ENCODE measurements at regions not wholly inside any gene's neighbourhood (a gene's known extent, or its start where the extent isn't known, plus 50 kb on each side); places are given as distances from the start of the nearest gene placed in this dataset.
"Not testable (repeated sequence)": the region's sequence is repeated elsewhere in the genome, so short reads cannot be mapped to it uniquely, and the experiment has no call there.

DNA sequence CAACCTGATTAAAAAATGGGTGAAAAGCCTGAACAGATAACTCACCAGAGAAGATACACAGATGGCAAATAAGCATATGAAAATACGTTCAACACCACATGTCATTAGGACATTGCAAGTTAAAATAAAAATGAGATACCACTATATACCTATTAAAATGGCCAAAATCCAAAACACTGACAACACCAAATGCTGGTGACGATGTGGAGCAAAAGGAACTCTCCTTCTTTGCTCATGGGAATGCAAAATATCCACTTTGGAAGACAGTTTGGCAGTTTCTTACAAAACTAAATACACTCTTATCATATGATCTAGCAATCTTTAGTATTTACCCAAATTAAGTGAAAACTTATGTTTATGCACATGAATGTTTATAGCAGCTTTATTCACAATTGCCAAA is 100.5 kb upstream of the ARID1B start:
- Histone ChIP-seq H3K4me3 (ENCODE audit: low read depth in 1 of 2, low read length in 2 of 2) (no peak overlapping the region), H3K27me3 (ENCODE audit: control insufficient read depth in 1 of 2, insufficient read depth in 2 of 2, low read length in 2 of 2) (no peaks in the 10 kb centered on the region), H3K4me1 (ENCODE audit: control insufficient read depth in 2 of 2, insufficient read depth in 2 of 2, low read length in 1 of 2) (no peaks in the 10 kb centered on the region), H3K9me3 (ENCODE audit: control insufficient read depth in 2 of 2, insufficient read depth in 1 of 2, low read depth in 1 of 2, low read length in 1 of 2) (no peaks in the 10 kb centered on the region), H3K27ac (ENCODE audit: low read depth in 2 of 2, low read length in 1 of 2) (no peak overlapping the region), H3K36me3 (ENCODE audit: control insufficient read depth in 2 of 2, insufficient read depth in 2 of 2, low read length in 1 of 2) (no peaks in the 10 kb centered on the region)
- WGBS, 2 donors, result 88 to 90% methylated on average over 2 of the region's 2 CpGs

DNA sequence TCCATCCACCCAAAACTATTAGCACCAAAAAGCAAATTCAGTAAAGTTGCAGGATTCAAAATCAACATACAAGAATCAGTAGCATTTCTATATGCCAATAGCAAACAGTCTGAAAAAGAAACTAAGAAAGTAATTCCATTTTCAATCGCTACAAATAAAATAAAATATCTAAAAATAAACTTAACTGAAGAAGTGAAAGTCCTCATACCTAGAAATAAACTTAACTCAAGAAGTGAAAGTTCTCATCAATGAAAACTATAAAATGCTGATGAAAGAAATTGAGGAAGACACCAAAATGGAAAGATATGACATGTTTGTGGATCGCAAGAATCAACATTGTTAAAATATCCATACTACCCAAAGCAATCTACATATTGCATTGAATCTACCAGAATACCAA is 103.0 kb upstream of the ARID1B start:
- no peak overlapping the region for H3K4me3 ChIP-seq (ENCODE audit: low read depth in 1 of 2, low read length in 2 of 2)
- no peaks in the 10 kb centered on the region for H3K36me3 ChIP-seq (ENCODE audit: control insufficient read depth in 2 of 2, insufficient read depth in 2 of 2, low read length in 1 of 2)
- H3K4me1 ChIP-seq (ENCODE audit: control insufficient read depth in 2 of 2, insufficient read depth in 2 of 2, low read length in 1 of 2), result no peaks in the 10 kb centered on the region
- whole genome bisulfite sequencing, 2 donors, result 91 to 92% methylated on average over 2 of the region's 2 CpGs
- H3K27ac ChIP-seq (ENCODE audit: low read depth in 2 of 2, low read length in 1 of 2), result no peak overlapping the region
- H3K9me3 ChIP-seq (ENCODE audit: control insufficient read depth in 2 of 2, insufficient read depth in 1 of 2, low read depth in 1 of 2, low read length in 1 of 2), result no peaks in the 10 kb centered on the region
- no peaks in the 10 kb centered on the region for H3K27me3 ChIP-seq (ENCODE audit: control insufficient read depth in 1 of 2, insufficient read depth in 2 of 2, low read length in 2 of 2)

DNA sequence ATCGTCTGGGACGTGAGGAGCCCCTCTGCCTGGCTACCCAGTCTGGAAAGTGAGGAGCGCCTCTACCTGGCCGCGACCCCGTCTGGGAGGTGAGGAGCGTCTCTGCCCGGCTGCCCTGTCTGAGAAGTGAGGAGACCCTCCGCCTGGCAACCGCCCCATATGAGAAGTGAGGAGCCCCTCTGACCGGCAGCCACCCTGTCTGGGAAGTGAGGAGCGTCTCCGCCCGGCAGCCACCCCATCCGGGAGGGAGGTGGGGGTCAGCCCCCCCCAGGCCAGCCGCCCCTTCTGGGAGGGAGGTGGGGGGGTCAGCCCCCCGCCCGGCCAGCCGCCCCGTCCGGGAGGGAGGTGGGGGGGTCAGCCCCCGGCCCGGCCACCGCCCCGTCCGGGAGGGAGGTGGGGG is 107.1 kb upstream of the ARID1B start:
- not testable (repeated sequence) for H3K27ac ChIP-seq (ENCODE audit: low read depth in 2 of 2, low read length in 1 of 2)

DNA sequence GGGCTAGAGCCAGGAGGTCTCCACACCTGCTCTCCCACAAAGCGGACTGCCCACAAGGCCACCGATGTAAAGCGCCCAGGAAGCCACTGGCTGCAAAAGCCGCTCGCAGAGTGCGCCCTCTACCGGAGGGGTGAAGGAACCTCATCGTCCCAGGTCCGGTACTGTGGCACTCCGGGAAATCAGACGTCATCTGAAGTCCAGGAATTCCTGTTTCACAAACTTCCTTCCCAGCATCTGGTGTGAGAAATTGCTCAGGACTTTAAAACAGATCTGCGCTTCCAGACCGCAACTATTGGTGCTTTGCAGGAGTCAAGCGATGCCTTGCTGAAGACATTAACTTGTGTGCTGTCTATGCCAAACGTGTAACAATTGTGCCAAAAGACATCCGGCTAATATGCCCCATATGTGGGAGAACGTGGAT is 115.1 kb upstream of the ARID1B start:
- H3K27me3 ChIP-seq (ENCODE audit: control insufficient read depth in 1 of 2, insufficient read depth in 2 of 2, low read length in 2 of 2), result no peaks in the 10 kb centered on the region
- H3K9me3 ChIP-seq (ENCODE audit: control insufficient read depth in 2 of 2, insufficient read depth in 1 of 2, low read depth in 1 of 2, low read length in 1 of 2), result peaks cover 0 to 2% of the 10 kb centered on the region in 2 donors
- no peaks in the 10 kb centered on the region for H3K36me3 ChIP-seq (ENCODE audit: control insufficient read depth in 2 of 2, insufficient read depth in 2 of 2, low read length in 1 of 2)
- no peak overlapping the region for H3K27ac ChIP-seq (ENCODE audit: low read depth in 2 of 2, low read length in 1 of 2)
- H3K4me1 ChIP-seq (ENCODE audit: control insufficient read depth in 2 of 2, insufficient read depth in 2 of 2, low read length in 1 of 2), result no peaks in the 10 kb centered on the region
- WGBS, 2 donors, result 75 to 82% methylated on average over 17 of the region's 17 CpGs
- H3K4me3 ChIP-seq (ENCODE audit: low read depth in 1 of 2, low read length in 2 of 2), result no peak overlapping the region

More for the DNA sequence above, 107.1 kb upstream of the ARID1B start:
- not testable (repeated sequence) for H3K9me3 ChIP-seq (ENCODE audit: control insufficient read depth in 2 of 2, insufficient read depth in 1 of 2, low read depth in 1 of 2, low read length in 1 of 2); H3K36me3 ChIP-seq (ENCODE audit: control insufficient read depth in 2 of 2, insufficient read depth in 2 of 2, low read length in 1 of 2); H3K4me3 ChIP-seq (ENCODE audit: low read depth in 1 of 2, low read length in 2 of 2); H3K27me3 ChIP-seq (ENCODE audit: control insufficient read depth in 1 of 2, insufficient read depth in 2 of 2, low read length in 2 of 2); H3K4me1 ChIP-seq (ENCODE audit: control insufficient read depth in 2 of 2, insufficient read depth in 2 of 2, low read length in 1 of 2)
- 95 to 98% methylated on average over 13 to 26 of the region's 26 CpGs for WGBS, 2 donors

DNA sequence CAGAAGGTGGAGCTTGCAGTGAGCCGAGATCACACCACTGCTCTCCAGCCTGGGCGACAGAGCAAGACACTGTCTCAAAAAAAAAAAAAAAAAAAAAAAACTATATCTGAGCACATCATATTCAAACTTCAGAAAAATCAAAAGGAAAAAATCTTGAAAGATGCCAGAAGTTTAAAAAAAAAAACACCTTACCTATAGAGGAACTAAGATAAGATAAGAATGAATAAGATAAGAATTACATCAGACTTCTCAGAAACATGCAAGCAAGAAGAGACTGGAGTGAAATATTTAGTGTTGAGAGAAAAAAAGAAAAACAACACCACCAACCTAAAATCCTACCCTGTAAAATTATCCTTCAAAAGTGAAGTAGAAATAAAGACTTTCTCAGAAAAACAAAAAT is 116.8 kb upstream of the ARID1B start:
- WGBS, 2 donors, result 89 to 96% methylated on average over 2 of the region's 2 CpGs
- no peak overlapping the region for H3K27ac ChIP-seq (ENCODE audit: low read depth in 2 of 2, low read length in 1 of 2)
- no peaks in the 10 kb centered on the region for H3K36me3 ChIP-seq (ENCODE audit: control insufficient read depth in 2 of 2, insufficient read depth in 2 of 2, low read length in 1 of 2)
- H3K9me3 ChIP-seq (ENCODE audit: control insufficient read depth in 2 of 2, insufficient read depth in 1 of 2, low read depth in 1 of 2, low read length in 1 of 2), result peaks cover 0 to 2% of the 10 kb centered on the region in 2 donors
- no peaks in the 10 kb centered on the region for H3K4me1 ChIP-seq (ENCODE audit: control insufficient read depth in 2 of 2, insufficient read depth in 2 of 2, low read length in 1 of 2)
- no peak overlapping the region for H3K4me3 ChIP-seq (ENCODE audit: low read depth in 1 of 2, low read length in 2 of 2)
- H3K27me3 ChIP-seq (ENCODE audit: control insufficient read depth in 1 of 2, insufficient read depth in 2 of 2, low read length in 2 of 2), result no peaks in the 10 kb centered on the region

DNA sequence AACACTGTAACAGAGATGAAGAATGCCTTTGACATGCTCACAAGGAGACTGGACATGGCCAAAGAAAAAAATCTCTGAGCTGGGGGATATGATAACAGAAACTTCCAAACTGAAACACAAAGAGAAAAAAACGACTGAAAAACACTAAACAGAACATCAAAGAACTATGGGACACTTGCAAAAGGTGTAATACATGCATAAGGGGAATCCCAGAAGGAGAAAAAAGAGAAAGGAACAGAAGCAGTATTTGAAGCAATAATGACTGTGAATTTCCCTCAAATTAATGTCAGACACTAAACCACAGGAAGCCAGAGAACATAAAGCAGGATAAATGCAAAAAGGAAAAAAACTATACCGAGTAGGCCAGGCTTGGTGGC is 117.4 kb upstream of the ARID1B start:
- no peaks in the 10 kb centered on the region for H3K4me1 ChIP-seq (ENCODE audit: control insufficient read depth in 2 of 2, insufficient read depth in 2 of 2, low read length in 1 of 2)
- no peaks in the 10 kb centered on the region for H3K36me3 ChIP-seq (ENCODE audit: control insufficient read depth in 2 of 2, insufficient read depth in 2 of 2, low read length in 1 of 2)
- H3K9me3 ChIP-seq (ENCODE audit: control insufficient read depth in 2 of 2, insufficient read depth in 1 of 2, low read depth in 1 of 2, low read length in 1 of 2), result peaks cover 0 to 2% of the 10 kb centered on the region in 2 donors
- no peak overlapping the region for H3K27ac ChIP-seq (ENCODE audit: low read depth in 2 of 2, low read length in 1 of 2)
- H3K4me3 ChIP-seq (ENCODE audit: low read depth in 1 of 2, low read length in 2 of 2), result no peak overlapping the region
- no peaks in the 10 kb centered on the region for H3K27me3 ChIP-seq (ENCODE audit: control insufficient read depth in 1 of 2, insufficient read depth in 2 of 2, low read length in 2 of 2)
- 64 to 69% methylated on average over 2 of the region's 2 CpGs for whole genome bisulfite sequencing, 2 donors

DNA sequence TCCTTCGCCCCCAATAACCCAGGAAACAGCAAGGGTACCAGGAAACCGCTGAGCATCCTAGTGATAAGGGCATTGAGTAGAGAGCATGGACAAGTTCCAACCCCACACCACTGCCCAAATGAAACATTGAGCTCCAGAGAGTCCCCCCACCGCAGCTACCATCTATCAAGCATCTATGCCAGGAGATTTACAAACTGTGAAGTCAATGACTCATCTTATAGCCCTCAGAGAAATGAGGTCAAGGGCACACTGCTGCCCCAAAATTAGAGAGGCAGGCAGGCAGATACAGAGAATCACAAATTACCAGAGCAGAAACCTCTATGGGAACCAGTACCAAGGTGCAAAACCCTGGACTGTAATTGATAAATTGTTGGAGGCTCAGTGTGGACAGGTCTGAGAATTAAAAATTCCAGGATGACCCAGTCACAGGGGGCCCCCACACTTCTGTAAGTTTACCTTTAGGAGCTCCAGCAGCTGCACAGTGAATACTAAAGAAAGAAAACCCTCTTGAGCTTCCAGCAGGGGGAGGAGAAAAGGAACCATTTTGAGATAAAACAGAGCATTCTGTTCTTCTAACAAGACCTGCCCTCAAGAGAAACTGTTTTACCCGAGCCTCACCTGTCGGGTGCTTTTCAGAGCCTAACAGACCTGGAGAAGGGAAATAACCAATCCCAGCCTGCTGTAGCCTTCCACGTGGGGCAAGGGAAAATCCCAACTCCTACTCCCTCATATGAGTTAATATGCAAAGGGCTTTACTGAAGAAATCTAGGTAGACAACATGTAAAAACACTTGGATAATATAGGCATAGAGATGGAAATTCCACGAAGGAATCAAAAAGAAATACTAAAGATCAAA is 118.0 kb upstream of the ARID1B start:
- H3K9me3 ChIP-seq (ENCODE audit: control insufficient read depth in 2 of 2, insufficient read depth in 1 of 2, low read depth in 1 of 2, low read length in 1 of 2), result peaks cover 0 to 2% of the 10 kb centered on the region in 2 donors
- WGBS, 2 donors, result 78 to 83% methylated on average over 7 of the region's 7 CpGs
- H3K4me1 ChIP-seq (ENCODE audit: control insufficient read depth in 2 of 2, insufficient read depth in 2 of 2, low read length in 1 of 2), result no peaks in the 10 kb centered on the region
- no peaks in the 10 kb centered on the region for H3K27me3 ChIP-seq (ENCODE audit: control insufficient read depth in 1 of 2, insufficient read depth in 2 of 2, low read length in 2 of 2)
- H3K27ac ChIP-seq (ENCODE audit: low read depth in 2 of 2, low read length in 1 of 2), result no peak overlapping the region
- H3K36me3 ChIP-seq (ENCODE audit: control insufficient read depth in 2 of 2, insufficient read depth in 2 of 2, low read length in 1 of 2), result no peaks in the 10 kb centered on the region
- H3K4me3 ChIP-seq (ENCODE audit: low read depth in 1 of 2, low read length in 2 of 2), result no peak overlapping the region

DNA sequence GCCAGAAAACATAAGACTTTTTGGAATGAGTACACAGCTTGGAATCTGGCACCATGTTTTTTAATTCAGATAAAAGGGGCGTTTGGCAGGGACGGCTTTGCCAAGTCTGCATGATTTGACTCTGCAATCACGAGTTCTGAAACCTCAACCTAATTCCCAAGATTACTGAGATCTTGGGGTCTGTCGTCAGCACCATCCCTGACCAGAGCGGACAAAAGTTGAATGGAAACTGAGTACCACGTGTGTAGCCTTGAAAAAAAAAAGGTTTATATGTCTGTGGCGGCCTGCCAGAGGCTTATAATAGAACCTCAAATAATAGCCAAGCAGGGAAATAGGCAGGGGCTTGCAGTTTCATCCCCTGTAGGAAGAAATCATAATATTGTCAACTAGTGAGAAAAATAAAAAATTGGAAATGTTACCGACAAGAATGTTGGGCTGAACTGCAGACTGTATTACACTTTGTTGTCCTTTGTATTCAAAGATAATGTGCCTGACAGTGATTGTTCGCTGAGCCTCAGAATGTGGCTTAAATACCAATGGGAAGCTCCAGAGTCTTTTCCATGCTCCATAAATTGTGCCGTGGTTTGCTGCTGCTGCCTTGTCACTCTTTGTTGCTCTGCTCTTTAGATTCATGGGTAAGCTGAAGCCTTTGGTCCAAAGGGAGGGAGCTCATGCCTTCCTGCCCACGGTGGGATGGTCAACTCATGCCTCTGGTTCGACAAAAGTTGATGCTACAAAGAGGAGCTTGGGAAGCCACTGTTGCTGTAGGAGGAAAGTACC is 118.8 kb upstream of the ARID1B start:
- no peaks in the 10 kb centered on the region for H3K4me1 ChIP-seq (ENCODE audit: control insufficient read depth in 2 of 2, insufficient read depth in 2 of 2, low read length in 1 of 2)
- 30 to 41% methylated on average over 12 of the region's 12 CpGs for WGBS, 2 donors
- peaks cover 0 to 2% of the 10 kb centered on the region in 2 donors for H3K9me3 ChIP-seq (ENCODE audit: control insufficient read depth in 2 of 2, insufficient read depth in 1 of 2, low read depth in 1 of 2, low read length in 1 of 2)
- no peak overlapping the region for H3K27ac ChIP-seq (ENCODE audit: low read depth in 2 of 2, low read length in 1 of 2)
- H3K4me3 ChIP-seq (ENCODE audit: low read depth in 1 of 2, low read length in 2 of 2), result no peak overlapping the region
- H3K36me3 ChIP-seq (ENCODE audit: control insufficient read depth in 2 of 2, insufficient read depth in 2 of 2, low read length in 1 of 2), result no peaks in the 10 kb centered on the region
- H3K27me3 ChIP-seq (ENCODE audit: control insufficient read depth in 1 of 2, insufficient read depth in 2 of 2, low read length in 2 of 2), result no peaks in the 10 kb centered on the region

DNA sequence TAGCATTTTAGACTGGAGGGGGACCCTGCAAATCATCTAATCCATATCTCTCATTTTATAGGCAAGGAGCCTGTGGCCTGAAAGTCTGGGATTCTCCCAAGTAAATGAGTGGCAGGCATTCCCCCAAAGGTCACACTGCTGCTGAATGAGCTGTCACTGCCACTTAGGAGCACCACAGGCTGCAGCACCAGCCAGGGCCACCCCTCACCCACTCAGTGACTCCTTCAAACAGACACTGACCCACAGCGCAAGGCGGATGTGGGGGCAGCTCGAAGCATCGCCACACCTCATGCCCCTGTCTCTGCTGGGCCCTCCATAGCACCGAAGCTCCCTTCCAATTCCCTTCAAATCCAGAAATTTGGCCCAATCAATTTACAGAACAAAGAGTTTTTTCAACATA is 119.9 kb upstream of the ARID1B start:
- WGBS, 2 donors, result 96 to 98% methylated on average over 5 of the region's 5 CpGs
- no peaks in the 10 kb centered on the region for H3K4me1 ChIP-seq (ENCODE audit: control insufficient read depth in 2 of 2, insufficient read depth in 2 of 2, low read length in 1 of 2)
- no peaks in the 10 kb centered on the region for H3K36me3 ChIP-seq (ENCODE audit: control insufficient read depth in 2 of 2, insufficient read depth in 2 of 2, low read length in 1 of 2)
- no peaks in the 10 kb centered on the region for H3K27me3 ChIP-seq (ENCODE audit: control insufficient read depth in 1 of 2, insufficient read depth in 2 of 2, low read length in 2 of 2)
- no peak overlapping the region for H3K4me3 ChIP-seq (ENCODE audit: low read depth in 1 of 2, low read length in 2 of 2)
- no peaks in the 10 kb centered on the region for H3K9me3 ChIP-seq (ENCODE audit: control insufficient read depth in 2 of 2, insufficient read depth in 1 of 2, low read depth in 1 of 2, low read length in 1 of 2)
- H3K27ac ChIP-seq (ENCODE audit: low read depth in 2 of 2, low read length in 1 of 2), result no peak overlapping the region
